ENCODE measurements at regions not wholly inside any gene's neighbourhood (a gene's known extent, or its start where the extent isn't known, plus 50 kb on each side); places are given as distances from the start of the nearest gene placed in this dataset.

GRCh38 chr4:19579608-19580007, 672.1 kb upstream of the SLIT2 start:
- TF ChIP-seq, protein P1, sequence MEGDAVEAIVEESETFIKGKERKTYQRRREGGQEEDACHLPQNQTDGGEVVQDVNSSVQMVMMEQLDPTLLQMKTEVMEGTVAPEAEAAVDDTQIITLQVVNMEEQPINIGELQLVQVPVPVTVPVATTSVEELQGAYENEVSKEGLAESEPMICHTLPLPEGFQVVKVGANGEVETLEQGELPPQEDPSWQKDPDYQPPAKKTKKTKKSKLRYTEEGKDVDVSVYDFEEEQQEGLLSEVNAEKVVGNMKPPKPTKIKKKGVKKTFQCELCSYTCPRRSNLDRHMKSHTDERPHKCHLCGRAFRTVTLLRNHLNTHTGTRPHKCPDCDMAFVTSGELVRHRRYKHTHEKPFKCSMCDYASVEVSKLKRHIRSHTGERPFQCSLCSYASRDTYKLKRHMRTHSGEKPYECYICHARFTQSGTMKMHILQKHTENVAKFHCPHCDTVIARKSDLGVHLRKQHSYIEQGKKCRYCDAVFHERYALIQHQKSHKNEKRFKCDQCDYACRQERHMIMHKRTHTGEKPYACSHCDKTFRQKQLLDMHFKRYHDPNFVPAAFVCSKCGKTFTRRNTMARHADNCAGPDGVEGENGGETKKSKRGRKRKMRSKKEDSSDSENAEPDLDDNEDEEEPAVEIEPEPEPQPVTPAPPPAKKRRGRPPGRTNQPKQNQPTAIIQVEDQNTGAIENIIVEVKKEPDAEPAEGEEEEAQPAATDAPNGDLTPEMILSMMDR (IDR thresholded peaks at IDR 0.05; ENCODE audit: low read depth, low read length): no peak
- H3K27me3 ChIP-seq (ENCODE audit: control insufficient read depth, insufficient read depth, low read length): no peaks in the 10 kb centered on the region
- no peaks in the 10 kb centered on the region for H3K9me3 ChIP-seq (ENCODE audit: control insufficient read depth, insufficient read depth, low read length)
- H3K27ac ChIP-seq (ENCODE audit: low read depth, low read length): no peak overlapping the region
- ChIA-PET CTCF (no interaction called here), POLR2A (no interaction called here)
- no peak overlapping the region for H3K4me3 ChIP-seq (ENCODE audit: low read depth, low read length)
- DNase-seq (ENCODE audit: low read depth, low spot score): no peak

- no peak overlapping the region for H3K27ac ChIP-seq (ENCODE audit: low read depth, low read length)
- no peaks in the 10 kb centered on the region for H3K9me3 ChIP-seq (ENCODE audit: control insufficient read depth, insufficient read depth, low read length)
- POLR2A ChIA-PET: no interaction called here
- TF ChIP-seq, protein P1 (IDR thresholded peaks at IDR 0.05; ENCODE audit: low read depth, low read length): no peak
- H3K27me3 ChIP-seq (ENCODE audit: control insufficient read depth, insufficient read depth, low read length): no peaks in the 10 kb centered on the region
- CTCF ChIA-PET: no interaction called here
- H3K4me3 ChIP-seq (ENCODE audit: low read depth, low read length): no peak overlapping the region
- no peak for DNase-seq (ENCODE audit: low read depth, low spot score)
Observed at GRCh38 chr4:19577097-19577496, 674.6 kb upstream of the SLIT2 start.

DNA sequence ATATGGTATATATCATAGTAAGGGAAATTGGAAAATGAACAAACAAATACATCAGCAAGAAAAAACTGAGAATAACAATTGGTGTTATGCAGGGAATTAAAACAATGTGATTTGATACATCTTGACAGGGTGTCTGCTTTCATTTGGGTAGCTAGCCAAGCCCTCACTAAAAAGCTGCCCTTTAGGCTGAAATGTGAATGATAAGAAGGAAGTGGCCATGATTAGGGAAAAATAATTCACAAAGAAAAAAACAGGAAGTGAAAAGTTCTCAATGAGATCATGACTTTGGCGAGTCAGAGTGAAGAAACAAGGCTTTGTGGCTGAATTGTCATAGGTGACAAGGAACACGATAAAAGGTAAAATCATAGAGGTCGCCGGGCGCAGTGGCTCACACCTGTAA, 675.8 kb upstream of the SLIT2 start:
- CTCF ChIA-PET: interaction anchor here (0.7 kb wide), 1 partner anchor 21 kb away, joined by 4 read pairs; no protein-coding TSS in a partner anchor

DNA sequence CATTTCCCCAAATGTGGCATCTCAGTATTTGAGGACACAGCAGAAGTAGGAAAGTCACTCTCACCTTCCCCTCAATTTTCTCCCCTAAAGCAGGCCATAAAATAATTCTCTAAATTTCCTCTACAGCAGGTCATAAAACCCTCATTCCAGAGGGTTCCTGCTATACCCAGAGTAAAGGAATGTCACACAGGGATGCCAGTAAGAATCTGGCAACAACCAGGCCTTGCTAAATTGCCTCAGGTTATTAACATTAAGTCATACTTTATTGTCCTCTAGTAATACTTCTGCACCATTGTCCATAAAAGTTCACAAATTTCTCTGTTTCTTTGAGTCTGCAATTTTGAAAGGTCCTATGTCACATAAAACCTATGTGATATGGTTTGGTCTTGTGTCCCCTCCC, 685.7 kb upstream of the SLIT2 start:
- TF ChIP-seq, protein P1 (IDR thresholded peaks at IDR 0.05; ENCODE audit: low read depth, low read length): no peak
- CTCF ChIA-PET: no interaction called here
- H3K27me3 ChIP-seq (ENCODE audit: control insufficient read depth, insufficient read depth, low read length): no peaks in the 10 kb centered on the region
- no peak overlapping the region for H3K27ac ChIP-seq (ENCODE audit: low read depth, low read length)
- no peaks in the 10 kb centered on the region for H3K9me3 ChIP-seq (ENCODE audit: control insufficient read depth, insufficient read depth, low read length)
- no peak for DNase-seq (ENCODE audit: low read depth, low spot score)
- no peak overlapping the region for H3K4me3 ChIP-seq (ENCODE audit: low read depth, low read length)
- POLR2A ChIA-PET: no interaction called here

More for the DNA sequence above, 675.8 kb upstream of the SLIT2 start:
- no peaks in the 10 kb centered on the region for H3K27me3 ChIP-seq (ENCODE audit: control insufficient read depth, insufficient read depth, low read length)
- H3K4me3 ChIP-seq (ENCODE audit: low read depth, low read length): no peak overlapping the region
- no peaks in the 10 kb centered on the region for H3K9me3 ChIP-seq (ENCODE audit: control insufficient read depth, insufficient read depth, low read length)
- TF ChIP-seq, protein P1 (IDR thresholded peaks at IDR 0.05; ENCODE audit: low read depth, low read length): no peak
- H3K27ac ChIP-seq (ENCODE audit: low read depth, low read length): no peak overlapping the region
- DNase-seq (ENCODE audit: low read depth, low spot score): no peak
- POLR2A ChIA-PET: no interaction called here

GRCh38 chr4:19562456-19562855, 689.2 kb upstream of the SLIT2 start:
- H3K27me3 ChIP-seq (ENCODE audit: control insufficient read depth, insufficient read depth, low read length): no peaks in the 10 kb centered on the region
- CTCF ChIA-PET: no interaction called here
- H3K9me3 ChIP-seq (ENCODE audit: control insufficient read depth, insufficient read depth, low read length): no peaks in the 10 kb centered on the region
- TF ChIP-seq, protein P1 (IDR thresholded peaks at IDR 0.05; ENCODE audit: low read depth, low read length): no peak
- H3K4me3 ChIP-seq (ENCODE audit: low read depth, low read length): no peak overlapping the region
- no peak overlapping the region for H3K27ac ChIP-seq (ENCODE audit: low read depth, low read length)
- no peak for DNase-seq (ENCODE audit: low read depth, low spot score)
- POLR2A ChIA-PET: no interaction called here
